GM19468 (cell line): ENCODE measurements at regions not wholly inside any gene's neighbourhood (a gene's known extent, or its start where the extent isn't known, plus 50 kb on each side); places are given as distances from the start of the nearest gene placed in this dataset.

Experiments
- ATAC-seq: cut with Tn5 transposase; IDR thresholded peaks from one replicate; pipeline ENCODE4 v1.9.1; 2021; ENCODE audit warnings: mild to moderate bottlenecking, moderate library complexity, moderate number of reproducible peaks; ENCODE audit not compliant: unreplicated experiment; ENCODE audit errors: extremely low read depth

- no peak for ATAC-seq
Measured at GRCh38 chr4:111014537-111014936, 391.7 kb upstream of the PITX2 start.

GRCh38 chr4:111016416-111016815 is 393.5 kb upstream of the PITX2 start:
- ATAC-seq: no peak

GRCh38 chr4:111018216-111018615 is 395.3 kb upstream of the PITX2 start:
- ATAC-seq: no peak

GRCh38 chr4:111020476-111020875 is 397.6 kb upstream of the PITX2 start:
- no peak for ATAC-seq

GRCh38 chr4:111020961-111021360 is 398.1 kb upstream of the PITX2 start:
- no peak for ATAC-seq

- no peak for ATAC-seq
Measured at GRCh38 chr4:111022758-111023157, 399.9 kb upstream of the PITX2 start.

GRCh38 chr4:111027526-111027925 is 404.6 kb upstream of the PITX2 start:
- no peak for ATAC-seq

GRCh38 chr4:111028795-111029194 is 405.9 kb upstream of the PITX2 start:
- no peak for ATAC-seq

GRCh38 chr4:111031001-111031579 is 408.2 kb upstream of the PITX2 start:
- no peak for ATAC-seq

GRCh38 chr4:111031596-111031995 is 408.7 kb upstream of the PITX2 start:
- no peak for ATAC-seq

- ATAC-seq: no peak
Measured at GRCh38 chr4:111037591-111038360, 414.9 kb upstream of the PITX2 start.

- ATAC-seq: no peak
Measured at GRCh38 chr4:111040904-111041303, 418.0 kb upstream of the PITX2 start.

- ATAC-seq: no peak
Measured at GRCh38 chr4:111043286-111043685, 420.4 kb upstream of the PITX2 start.

GRCh38 chr4:111045992-111046391 is 423.1 kb upstream of the PITX2 start:
- ATAC-seq: no peak

GRCh38 chr4:111046811-111047210 is 423.9 kb upstream of the PITX2 start:
- no peak for ATAC-seq

GRCh38 chr4:111048316-111048715 is 425.4 kb upstream of the PITX2 start:
- ATAC-seq: no peak

- ATAC-seq: no peak
Measured at GRCh38 chr4:111064342-111064993, 441.6 kb upstream of the PITX2 start.

- ATAC-seq: no peak
Measured at GRCh38 chr4:111066001-111066400, 443.1 kb upstream of the PITX2 start.

GRCh38 chr4:111066447-111066846 is 443.6 kb upstream of the PITX2 start:
- ATAC-seq: no peak

- ATAC-seq: no peak
Measured at GRCh38 chr4:111066887-111067286, 444.0 kb upstream of the PITX2 start.

GRCh38 chr4:111068883-111069282 is 446.0 kb upstream of the PITX2 start:
- ATAC-seq: no peak
